Lower lobe of right lung (tissue), 2 donors: ENCODE measurements at regions not wholly inside any gene's neighbourhood (a gene's known extent, or its start where the extent isn't known, plus 50 kb on each side); places are given as distances from the start of the nearest gene placed in this dataset.
A peak's percentile ranks its signal among the peaks of the same experiment; 100 is the strongest.

Experiments
- ATAC-seq, 2 donors: fragments of 200-7000 bp; cut with Tn5 transposase; one replicate each; pipeline ENCODE4 v1.9.1; 2020 to 2022; ENCODE audit warnings: mild to moderate bottlenecking in 2 of 2, moderate library complexity in 2 of 2
- DNase-seq: peaks from one replicate; pipeline ENCODE4 v3.0.0-alpha.2; 2020
- H3K27ac ChIP-seq: fragments of 200-600 bp; one replicate; pipeline ENCODE4 v1.8.0; 2022
- H3K27me3 ChIP-seq: fragments of 200-600 bp; one replicate; pipeline ENCODE4 v1.8.0; 2022; ENCODE audit warnings: low read depth
- H3K36me3 ChIP-seq: fragments of 200-600 bp; one replicate; pipeline ENCODE4 v1.8.0; 2022; ENCODE audit warnings: mild to moderate bottlenecking
- H3K4me1 ChIP-seq: fragments of 200-600 bp; one replicate; pipeline ENCODE4 v1.8.0; 2022
- H3K4me3 ChIP-seq: fragments of 200-600 bp; one replicate; pipeline ENCODE4 v1.8.0; 2022; ENCODE audit warnings: mild to moderate bottlenecking
- H3K9me3 ChIP-seq: fragments of 200-600 bp; one replicate; pipeline ENCODE4 v1.8.0; 2022
- CTCF ChIP-seq: fragments of 200-600 bp; IDR thresholded peaks from one replicate; pipeline ENCODE4 v1.8.0; 2022; ENCODE audit warnings: antibody characterized with exemption, mild to moderate bottlenecking
- intact Hi-C: fragments of 100-400 bp; cut with DNase I; formaldehyde crosslinking; loops from one replicate; pipeline ENCODE4 v1.11.0; 2022
- donor health status: DM: no; HTN: yes; CAD: no; lungs with severe emphysema.

- H3K27ac ChIP-seq = no peak overlapping the region
- ATAC-seq = no peak
- no peaks in the 10 kb centered on the region for H3K9me3 ChIP-seq
- peaks cover 12% of the 10 kb centered on the region for H3K27me3 ChIP-seq
- DNase-seq = no peak
- intact Hi-C loops = no loop called here
- no peaks in the 10 kb centered on the region for H3K36me3 ChIP-seq
- TF ChIP-seq CTCF = no peak
- no peaks in the 10 kb centered on the region for H3K4me1 ChIP-seq
- no peak overlapping the region for H3K4me3 ChIP-seq
Measured at GRCh38 chr1:29793653-29794348, 557.5 kb downstream of the PTPRU start.

- intact Hi-C loops = no loop called here
- peaks cover 12% of the 10 kb centered on the region for H3K27me3 ChIP-seq
- DNase-seq = peak; percentile 79
- H3K4me3 ChIP-seq = no peak overlapping the region
- H3K36me3 ChIP-seq = no peaks in the 10 kb centered on the region
- TF ChIP-seq CTCF = peak; percentile 71
- no peak overlapping the region for H3K27ac ChIP-seq
- no peaks in the 10 kb centered on the region for H3K4me1 ChIP-seq
- ATAC-seq = peak; percentile 79 to 90
- H3K9me3 ChIP-seq = no peaks in the 10 kb centered on the region
Measured at GRCh38 chr1:29793101-29793546, 556.8 kb downstream of the PTPRU start.

GRCh38 chr1:29789910-29790247, 553.6 kb downstream of the PTPRU start:
- intact Hi-C loops = no loop called here

GRCh38 chr1:29789221-29789909, 553.0 kb downstream of the PTPRU start:
- no peak overlapping the region for H3K4me3 ChIP-seq
- no peak for ATAC-seq
- TF ChIP-seq CTCF = no peak
- DNase-seq = no peak
- H3K27me3 ChIP-seq = peaks cover 20% of the 10 kb centered on the region
- no peaks in the 10 kb centered on the region for H3K4me1 ChIP-seq
- no peaks in the 10 kb centered on the region for H3K36me3 ChIP-seq
- no peaks in the 10 kb centered on the region for H3K9me3 ChIP-seq
- no peak overlapping the region for H3K27ac ChIP-seq
- intact Hi-C loops = no loop called here

More at GRCh38 chr1:29789910-29790247, 553.6 kb downstream of the PTPRU start:
- Histone ChIP-seq H3K36me3 (no peaks in the 10 kb centered on the region), H3K4me3 (no peak overlapping the region), H3K4me1 (no peaks in the 10 kb centered on the region), H3K27me3 (peaks cover 20% of the 10 kb centered on the region), H3K9me3 (no peaks in the 10 kb centered on the region), H3K27ac (no peak overlapping the region)
- DNase-seq = no peak
- ATAC-seq = no peak
- TF ChIP-seq CTCF = no peak

GRCh38 chr1:29786791-29787732, 550.7 kb downstream of the PTPRU start:
- H3K9me3 ChIP-seq = no peaks in the 10 kb centered on the region
- no peak for TF ChIP-seq CTCF
- intact Hi-C loops = no loop called here
- no peaks in the 10 kb centered on the region for H3K4me1 ChIP-seq
- H3K4me3 ChIP-seq = no peak overlapping the region
- DNase-seq (no peak), ATAC-seq (no peak)
- H3K27me3 ChIP-seq = peaks cover 20% of the 10 kb centered on the region
- H3K36me3 ChIP-seq = no peaks in the 10 kb centered on the region
- H3K27ac ChIP-seq = no peak overlapping the region
